Nephron (organoid): ENCODE measurements at regions not wholly inside any gene's neighbourhood (a gene's known extent, or its start where the extent isn't known, plus 50 kb on each side); places are given as distances from the start of the nearest gene placed in this dataset.
"Not testable (repeated sequence)": the region's sequence is repeated elsewhere in the genome, so short reads cannot be mapped to it uniquely, and the experiment has no call there.

Experiments
- H3K27ac Mint-ChIP-seq, 3 experiments: 2 replicates each; pipeline ENCODE4 v1.8.0; 2020; ENCODE audit warnings: mixed read lengths in 3 of 3, mild to moderate bottlenecking in 2 of 3, moderate library complexity in 1 of 3
- H3K27me3 Mint-ChIP-seq: 2 replicates; pipeline ENCODE4 v1.8.0; 2021; ENCODE audit warnings: low read depth, mild to moderate bottlenecking, moderate library complexity, mixed read lengths
- H3K36me3 Mint-ChIP-seq: 2 replicates; pipeline ENCODE4 v1.8.0; 2020; ENCODE audit warnings: low read depth, mixed read lengths
- H3K4me1 Mint-ChIP-seq: 2 replicates; pipeline ENCODE4 v1.8.0; 2020; ENCODE audit warnings: mixed read lengths
- H3K4me3 Mint-ChIP-seq, 3 experiments: 2 replicates each; pipeline ENCODE4 v1.8.0; 2020; ENCODE audit warnings: mild to moderate bottlenecking in 3 of 3, mixed read lengths in 3 of 3, moderate library complexity in 2 of 3
- H3K9me3 Mint-ChIP-seq: 2 replicates; pipeline ENCODE4 v1.8.0; 2020; ENCODE audit warnings: mixed read lengths
- TF ChIP-seq, protein P1 (sequence below), 3 experiments: fragments of 200-600 bp; sonication (generic); IDR thresholded peaks; one replicate each; pipeline ENCODE4 v1.5.0; 2021; ENCODE audit warnings: antibody characterized with exemption in 3 of 3; ENCODE audit not compliant: unreplicated experiment in 3 of 3

DNA sequence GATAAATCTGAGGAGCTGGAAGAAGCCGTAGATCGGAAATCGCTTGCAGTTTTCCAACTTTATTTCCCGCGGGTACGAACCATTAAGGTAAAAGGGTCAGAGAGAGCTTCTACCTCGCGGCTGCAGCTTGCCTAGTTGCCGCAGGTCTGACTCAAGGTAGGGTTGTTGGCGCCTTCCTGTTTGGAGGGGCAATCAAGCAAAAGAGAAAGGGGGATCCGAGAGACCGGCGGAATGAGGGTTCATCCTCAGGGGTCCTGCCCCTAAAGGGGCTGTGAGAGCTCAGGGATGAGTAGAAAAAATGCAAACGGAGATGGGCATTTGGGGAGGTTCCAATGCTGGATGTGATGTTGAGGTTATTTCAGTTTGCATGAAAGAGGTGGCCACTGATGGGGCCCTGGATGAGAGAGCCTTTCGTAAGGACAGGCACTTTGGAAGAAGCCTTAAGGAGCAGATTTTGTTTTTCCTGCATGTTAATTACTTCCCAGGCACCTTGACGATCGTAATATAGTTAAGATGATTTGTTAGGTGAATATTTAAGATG, 265.4 kb downstream of the CGGBP1 start:
- H3K27me3 Mint-ChIP-seq = peaks cover 60% of the 10 kb centered on the region
- no peaks in the 10 kb centered on the region for H3K9me3 Mint-ChIP-seq
- H3K4me3 Mint-ChIP-seq = peak overlapping the region; percentile 79 to 85 (median 84)
- H3K27ac Mint-ChIP-seq = no peak overlapping the region
- no peaks in the 10 kb centered on the region for H3K36me3 Mint-ChIP-seq
- TF ChIP-seq, protein P1, sequence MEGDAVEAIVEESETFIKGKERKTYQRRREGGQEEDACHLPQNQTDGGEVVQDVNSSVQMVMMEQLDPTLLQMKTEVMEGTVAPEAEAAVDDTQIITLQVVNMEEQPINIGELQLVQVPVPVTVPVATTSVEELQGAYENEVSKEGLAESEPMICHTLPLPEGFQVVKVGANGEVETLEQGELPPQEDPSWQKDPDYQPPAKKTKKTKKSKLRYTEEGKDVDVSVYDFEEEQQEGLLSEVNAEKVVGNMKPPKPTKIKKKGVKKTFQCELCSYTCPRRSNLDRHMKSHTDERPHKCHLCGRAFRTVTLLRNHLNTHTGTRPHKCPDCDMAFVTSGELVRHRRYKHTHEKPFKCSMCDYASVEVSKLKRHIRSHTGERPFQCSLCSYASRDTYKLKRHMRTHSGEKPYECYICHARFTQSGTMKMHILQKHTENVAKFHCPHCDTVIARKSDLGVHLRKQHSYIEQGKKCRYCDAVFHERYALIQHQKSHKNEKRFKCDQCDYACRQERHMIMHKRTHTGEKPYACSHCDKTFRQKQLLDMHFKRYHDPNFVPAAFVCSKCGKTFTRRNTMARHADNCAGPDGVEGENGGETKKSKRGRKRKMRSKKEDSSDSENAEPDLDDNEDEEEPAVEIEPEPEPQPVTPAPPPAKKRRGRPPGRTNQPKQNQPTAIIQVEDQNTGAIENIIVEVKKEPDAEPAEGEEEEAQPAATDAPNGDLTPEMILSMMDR (IDR thresholded peaks at IDR 0.05; ENCODE audit: unreplicated experiment in 3 of 3) = no peak
- H3K4me1 Mint-ChIP-seq = peaks cover 7% of the 10 kb centered on the region

DNA sequence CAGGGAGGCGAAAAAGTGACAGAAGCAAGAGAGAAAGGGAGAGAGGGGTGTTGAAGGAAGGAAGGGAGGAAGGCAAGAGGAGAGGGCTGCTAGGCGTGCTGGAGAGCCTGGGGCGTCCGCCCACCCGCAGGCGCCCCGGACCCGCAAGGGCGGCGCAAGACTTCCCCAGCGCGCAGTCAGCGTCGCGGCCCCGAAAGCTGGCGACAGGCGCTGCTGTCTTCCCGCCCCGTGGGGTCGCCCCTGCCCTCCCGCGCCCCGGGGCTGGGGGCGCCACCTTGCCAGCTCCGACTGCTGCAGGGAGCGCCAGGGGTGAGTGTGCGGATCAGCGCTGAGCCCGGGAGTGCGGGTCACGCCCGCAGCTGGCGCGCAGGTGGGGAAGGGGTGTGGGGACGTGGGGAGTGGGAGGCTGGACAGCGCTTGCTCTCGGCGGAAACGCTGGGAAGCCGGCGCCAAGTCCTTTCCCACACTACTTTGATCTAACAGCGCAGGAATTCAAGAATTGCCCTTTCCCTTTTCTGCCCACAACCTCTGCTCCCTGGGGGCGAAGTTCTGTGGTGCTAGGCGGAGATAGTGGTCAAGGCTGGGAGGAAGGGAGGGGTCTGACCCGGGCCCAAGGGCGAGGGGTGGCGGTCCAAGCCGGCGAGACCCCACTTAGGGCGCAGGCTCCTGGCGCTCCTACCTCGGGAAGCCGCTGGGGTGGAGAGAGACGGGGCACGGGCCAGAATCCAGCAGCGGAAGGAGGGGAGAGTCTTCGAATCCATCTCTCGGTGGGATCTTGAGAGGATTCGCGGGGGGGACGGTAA, 266.1 kb downstream of the CGGBP1 start, which contains the start of gene HTR1F:
HTR1F (plus strand) TSS at position 173 of the 803 bp plus-strand sequence.
- TF ChIP-seq, protein P1 (IDR thresholded peaks at IDR 0.05; ENCODE audit: unreplicated experiment in 3 of 3) = no peak
- Mint-ChIP-seq H3K9me3 (no peaks in the 10 kb centered on the region), H3K27me3 (peaks cover 56% of the 10 kb centered on the region), H3K4me3 (peak within 1 kb of the TSS; percentile 86 to 89 (median 87)), H3K27ac (peak within 1 kb of the TSS in 1 of 3 experiments; percentile 22), H3K4me1 (peaks cover 7% of the 10 kb centered on the region), H3K36me3 (no peaks in the 10 kb centered on the region)

DNA sequence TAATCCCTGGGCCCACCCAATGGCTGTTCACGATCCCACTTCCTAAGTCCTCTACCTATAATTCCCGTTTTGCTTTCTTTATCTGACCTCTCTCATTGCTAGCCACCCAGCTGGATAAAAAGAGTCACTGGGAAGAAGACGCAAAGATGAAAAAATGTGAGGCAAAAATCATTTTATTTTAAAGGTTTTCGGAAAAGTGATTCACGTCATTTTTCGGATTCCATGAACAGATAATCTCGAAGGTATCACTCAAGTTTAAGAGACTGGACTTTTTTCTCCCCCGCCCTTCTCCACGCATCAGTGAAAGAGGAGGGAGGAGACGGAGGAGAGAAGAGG, 266.6 kb downstream of the CGGBP1 start:
- TF ChIP-seq, protein P1 (IDR thresholded peaks at IDR 0.05; ENCODE audit: unreplicated experiment in 3 of 3) = no peak
- Mint-ChIP-seq H3K27me3 (peaks cover 56% of the 10 kb centered on the region), H3K36me3 (no peaks in the 10 kb centered on the region), H3K9me3 (no peaks in the 10 kb centered on the region), H3K27ac (no peak overlapping the region), H3K4me1 (peaks cover 7% of the 10 kb centered on the region), H3K4me3 (peak overlapping the region; percentile 86 to 89 (median 87))

DNA sequence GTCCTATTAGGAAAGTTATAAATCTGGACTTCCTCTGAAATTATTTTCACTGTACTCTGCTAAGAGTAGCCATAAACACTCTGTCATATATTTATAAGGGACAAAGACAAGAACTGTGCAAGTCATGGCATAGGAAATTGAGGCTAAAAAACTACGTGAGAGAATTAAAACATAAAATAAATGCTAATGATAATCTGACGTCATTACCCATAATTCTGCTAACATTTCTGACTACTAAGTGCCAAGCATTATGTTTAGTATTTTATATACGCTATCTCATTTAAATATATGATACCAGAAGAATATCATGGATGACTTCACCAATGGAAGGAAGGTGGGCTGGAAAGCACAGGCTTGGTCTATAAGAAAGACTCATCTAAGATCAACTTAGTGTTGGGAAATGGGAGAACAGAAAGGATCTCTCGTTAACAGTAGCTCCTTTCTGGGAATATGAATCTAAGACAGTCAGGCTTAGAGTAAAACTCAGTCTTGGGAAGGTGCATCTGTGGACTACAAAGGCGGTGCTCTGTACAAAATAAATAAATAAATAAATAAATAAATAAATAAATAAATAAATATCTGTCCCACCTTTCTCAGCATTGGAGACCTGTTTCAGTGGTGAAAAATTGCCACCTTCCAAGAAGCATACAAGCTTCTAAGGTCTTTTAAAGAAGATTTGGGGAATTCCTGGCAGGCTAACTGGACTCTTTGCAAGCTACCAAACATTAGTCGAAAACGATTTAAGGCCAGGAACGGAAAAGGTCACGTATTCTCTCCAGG, 267.4 kb downstream of the CGGBP1 start:
- TF ChIP-seq, protein P1 (IDR thresholded peaks at IDR 0.05; ENCODE audit: unreplicated experiment in 3 of 3) = no peak
- Mint-ChIP-seq H3K4me3 (peak overlapping the region; percentile 36 to 89 (median 86)), H3K36me3 (no peaks in the 10 kb centered on the region), H3K4me1 (peaks cover 7% of the 10 kb centered on the region), H3K9me3 (no peaks in the 10 kb centered on the region), H3K27ac (no peak overlapping the region), H3K27me3 (peaks cover 56% of the 10 kb centered on the region)

DNA sequence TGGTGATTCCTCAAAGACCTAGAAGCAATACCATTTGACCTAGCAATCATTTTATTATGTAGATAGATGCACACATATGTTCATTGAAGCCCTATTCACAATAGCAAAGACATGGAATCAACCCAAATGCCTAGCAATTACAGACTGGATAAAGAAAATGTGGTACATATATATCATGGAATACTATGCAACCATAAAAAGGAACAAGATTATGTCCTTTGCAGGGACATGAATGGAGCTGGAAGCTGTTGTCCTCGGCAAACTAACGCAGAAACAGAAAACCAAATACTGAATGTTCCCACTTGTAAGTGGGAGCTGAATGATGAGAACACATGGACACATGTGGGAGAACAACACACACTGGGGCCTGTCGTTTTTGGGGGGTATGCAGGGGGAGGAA, 269.8 kb downstream of the CGGBP1 start:
- H3K27ac Mint-ChIP-seq, H3K4me3 Mint-ChIP-seq, H3K36me3 Mint-ChIP-seq, H3K4me1 Mint-ChIP-seq, H3K9me3 Mint-ChIP-seq: not testable (repeated sequence)
- peaks cover 39% of the 10 kb centered on the region for H3K27me3 Mint-ChIP-seq

DNA sequence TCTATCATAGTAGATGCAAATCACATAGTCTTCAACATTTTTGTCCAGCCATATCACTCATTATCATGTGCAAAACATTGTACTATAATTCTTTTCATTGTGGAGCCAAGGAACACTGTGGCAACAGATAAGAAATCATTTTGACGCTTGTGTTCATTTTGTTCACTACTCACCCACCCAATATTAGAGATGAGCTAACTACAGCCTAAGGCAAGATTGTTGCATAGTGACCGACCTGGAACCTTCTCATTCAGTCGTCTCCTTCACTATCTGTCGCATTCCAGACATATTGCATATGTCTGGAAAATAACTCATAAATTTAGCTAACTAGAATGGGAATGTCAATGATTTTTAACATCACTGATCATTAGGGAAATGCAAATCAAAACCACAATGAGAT, 270.3 kb downstream of the CGGBP1 start:
- Mint-ChIP-seq H3K4me3 (no peak overlapping the region), H3K27me3 (peaks cover 34% of the 10 kb centered on the region), H3K27ac (no peak overlapping the region), H3K9me3 (no peaks in the 10 kb centered on the region), H3K4me1 (peaks cover 7% of the 10 kb centered on the region), H3K36me3 (no peaks in the 10 kb centered on the region)
- TF ChIP-seq, protein P1 (IDR thresholded peaks at IDR 0.05; ENCODE audit: unreplicated experiment in 3 of 3) = no peak
